GM12874 (cell line): ENCODE measurements at regions not wholly inside any gene's neighbourhood (a gene's known extent, or its start where the extent isn't known, plus 50 kb on each side); places are given as distances from the start of the nearest gene placed in this dataset.

Experiments
- CTCF ChIP-seq: IDR thresholded peaks from 2 replicates; pipeline ENCODE4 v1.5.1; 2011; ENCODE audit warnings: low read depth, mild to moderate bottlenecking, control low read depth, low read length, moderate library complexity; ENCODE audit not compliant: insufficient read depth

- TF ChIP-seq CTCF, result no peak
These were observed 143.1 kb downstream of the QRSL1 start for GRCh38 chr6:106772270-106773142.

- TF ChIP-seq CTCF, result no peak
These were observed 142.4 kb downstream of the QRSL1 start for GRCh38 chr6:106771822-106772221.

GRCh38 chr6:106770663-106771062, 141.3 kb downstream of the QRSL1 start:
- no peak for TF ChIP-seq CTCF

- TF ChIP-seq CTCF, result no peak
These were observed 140.7 kb downstream of the QRSL1 start for GRCh38 chr6:106770081-106770480.

- TF ChIP-seq CTCF, result no peak
These were observed 137.9 kb downstream of the QRSL1 start for GRCh38 chr6:106767271-106767670.

- TF ChIP-seq CTCF, result no peak
These were observed 136.8 kb downstream of the QRSL1 start for GRCh38 chr6:106766201-106766600.

- no peak for TF ChIP-seq CTCF
These were observed 136.1 kb downstream of the QRSL1 start for GRCh38 chr6:106765496-106765895.
